ENCODE measurements at regions not wholly inside any gene's neighbourhood (a gene's known extent, or its start where the extent isn't known, plus 50 kb on each side); places are given as distances from the start of the nearest gene placed in this dataset.

DNA sequence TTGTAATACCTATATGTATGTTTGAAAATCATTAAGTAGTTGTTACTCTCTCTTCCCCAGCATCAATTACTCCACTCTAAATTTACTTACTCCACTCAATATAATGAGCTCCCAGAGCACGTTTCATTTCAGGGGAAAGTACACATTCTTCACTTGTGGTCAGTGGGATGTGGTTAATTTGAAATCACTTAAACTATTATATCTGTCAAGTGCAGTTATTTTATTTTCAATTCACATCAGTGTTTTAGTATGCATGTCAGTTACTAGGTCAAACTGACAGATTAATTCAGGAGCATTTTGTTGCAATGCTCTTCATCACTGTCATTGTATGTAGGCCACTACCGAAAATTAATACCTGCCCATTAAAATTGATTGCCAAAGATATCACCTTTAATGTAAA lies 376.1 kb downstream of the ZIC4 start:
- no peak for DNase-seq (ENCODE audit: low read depth in 2 of 2)

DNA sequence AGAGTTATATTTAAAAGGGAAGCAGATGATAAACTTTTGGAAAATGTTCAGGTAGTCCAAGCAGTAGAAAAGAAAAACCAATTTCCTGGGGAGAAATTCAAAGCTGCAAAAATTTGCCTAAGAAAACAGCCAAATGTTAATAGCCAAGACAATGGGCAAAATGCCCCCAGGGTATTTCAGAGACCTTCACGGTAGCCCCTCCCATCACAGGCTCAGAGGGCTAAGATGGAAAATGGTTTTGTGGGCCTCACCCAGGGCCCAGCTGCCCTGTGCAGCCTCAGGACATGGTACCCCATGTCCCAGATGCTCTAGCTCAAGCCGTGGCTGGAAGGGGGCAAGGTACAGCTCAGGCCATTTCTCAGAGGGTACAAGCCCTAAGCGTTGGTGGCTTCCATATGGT lies 391.0 kb downstream of the ZIC4 start:
- DNase-seq (ENCODE audit: low read depth in 2 of 2), result no peak

DNA sequence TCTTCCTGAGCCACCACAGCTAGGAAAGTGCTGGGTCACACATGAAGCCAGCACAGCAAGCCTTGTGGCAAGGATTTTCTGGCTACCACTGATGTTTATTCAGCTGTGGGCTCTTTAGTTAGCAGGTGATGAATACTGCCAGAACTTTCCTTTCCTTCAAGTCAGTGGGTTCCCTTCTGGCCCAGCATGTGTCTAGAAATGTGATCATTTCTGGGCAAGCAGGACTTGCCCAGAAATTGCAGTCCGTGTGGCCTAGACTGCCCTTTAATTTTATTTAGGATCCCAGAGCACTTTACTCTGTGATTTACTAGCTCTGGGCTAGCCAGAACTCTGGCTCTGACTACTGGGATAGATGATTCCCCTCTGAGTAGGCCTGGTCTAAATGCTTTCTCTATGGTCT lies 397.5 kb downstream of the ZIC4 start:
- DNase-seq (ENCODE audit: low read depth in 2 of 2), result no peak

DNA sequence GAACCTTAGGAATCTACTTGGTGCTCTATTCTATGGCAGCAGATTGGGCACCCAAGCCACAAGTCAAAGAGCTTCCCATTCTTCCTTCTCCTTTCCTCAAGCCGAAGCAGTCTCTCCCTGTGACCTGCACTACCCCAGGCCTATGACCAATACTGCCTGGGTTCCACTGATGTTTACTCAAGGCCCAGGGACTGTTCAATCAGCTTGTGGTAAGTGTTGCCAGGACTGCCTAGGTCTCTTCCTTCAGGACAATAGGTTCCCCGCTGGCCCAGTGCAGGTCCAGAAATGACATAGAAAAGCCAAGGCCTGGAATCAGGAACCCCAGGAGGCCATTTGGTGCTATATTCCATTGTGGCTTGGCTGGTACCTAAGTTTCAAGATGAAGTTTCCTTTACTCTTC lies 397.9 kb downstream of the ZIC4 start:
- no peak for DNase-seq (ENCODE audit: low read depth in 2 of 2)

DNA sequence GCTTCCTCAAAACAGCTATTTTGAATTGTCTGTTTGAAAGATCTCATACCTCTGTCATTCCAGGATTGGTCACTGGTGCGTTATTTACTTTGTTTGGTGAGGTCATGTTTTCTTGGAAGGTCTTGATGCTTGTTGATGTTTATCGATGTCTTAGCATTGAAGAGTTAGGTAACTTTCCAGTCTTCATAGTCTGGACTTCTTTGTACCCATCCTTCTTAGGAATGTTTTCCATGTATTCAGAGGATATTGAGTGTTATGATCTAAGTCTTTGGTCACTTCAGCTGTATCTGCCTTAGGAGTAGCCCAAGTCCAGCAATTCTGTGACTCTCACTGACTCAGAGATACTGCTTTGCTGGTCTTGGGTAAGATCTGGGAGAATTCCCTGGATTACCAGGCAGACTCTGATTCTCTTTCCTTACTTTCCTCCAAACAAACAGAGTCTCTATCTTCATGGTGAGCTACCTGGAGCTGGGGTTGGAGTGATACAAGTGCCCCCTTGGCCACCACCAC lies 398.6 kb downstream of the ZIC4 start:
- DNase-seq (ENCODE audit: low read depth in 2 of 2), result no peak

DNA sequence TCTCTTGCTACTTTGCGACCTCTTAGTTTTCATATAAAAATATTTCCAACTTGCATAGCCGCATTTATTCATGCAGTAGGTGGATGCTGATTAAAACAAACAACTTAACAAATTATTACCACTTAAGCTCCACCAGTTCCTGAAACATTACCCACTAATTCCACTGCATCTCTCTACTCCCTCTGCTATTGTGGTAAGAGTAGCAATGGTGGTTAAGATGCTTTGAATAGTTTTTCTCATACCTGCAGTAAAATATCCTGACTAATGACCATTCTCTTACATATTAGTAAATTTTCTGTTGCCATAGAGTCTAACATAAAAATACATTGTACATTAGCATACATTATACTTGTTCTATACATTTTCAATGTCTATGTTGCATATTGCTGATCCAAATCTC lies 397.6 kb upstream of the PLSCR5 start:
- no peak for DNase-seq (ENCODE audit: low read depth in 2 of 2)

DNA sequence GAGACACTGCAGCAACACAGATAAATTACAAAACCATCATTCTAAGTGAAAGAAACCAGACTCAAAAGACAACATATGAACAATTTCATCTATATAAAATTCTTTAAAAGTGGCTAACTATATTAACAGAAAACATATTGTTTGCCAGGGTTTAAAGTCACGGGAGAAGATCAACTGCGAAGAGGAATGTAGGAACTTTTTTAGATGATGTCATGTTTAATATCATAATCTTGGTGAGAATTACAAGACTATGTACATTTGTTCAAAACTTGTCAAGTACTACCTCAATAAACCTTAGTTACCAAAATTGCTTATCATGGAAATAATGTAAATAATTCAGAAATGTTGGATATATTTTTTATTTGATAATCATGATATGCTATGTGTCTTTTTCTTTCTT lies 395.1 kb upstream of the PLSCR5 start:
- DNase-seq (ENCODE audit: low read depth in 2 of 2), result no peak

DNA sequence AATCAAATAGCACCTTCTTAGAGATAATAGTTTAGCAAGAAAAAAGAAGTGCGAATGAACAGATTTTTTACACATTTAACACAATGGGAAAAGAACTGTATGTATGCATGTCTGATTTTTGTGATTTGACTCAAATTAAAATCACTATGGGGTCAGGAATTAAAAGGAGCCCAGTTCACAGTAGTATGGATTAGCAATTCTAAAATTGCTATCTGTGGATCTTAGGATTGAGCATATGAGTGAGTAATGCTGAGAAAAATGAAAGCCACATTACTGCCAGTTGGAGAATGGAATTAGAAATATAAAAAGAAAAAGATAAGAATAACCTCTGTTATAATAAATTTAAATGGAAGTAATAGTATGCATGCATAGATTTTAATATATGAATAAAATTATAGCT lies 386.8 kb upstream of the PLSCR5 start:
- no peak for DNase-seq (ENCODE audit: low read depth in 2 of 2)

DNA sequence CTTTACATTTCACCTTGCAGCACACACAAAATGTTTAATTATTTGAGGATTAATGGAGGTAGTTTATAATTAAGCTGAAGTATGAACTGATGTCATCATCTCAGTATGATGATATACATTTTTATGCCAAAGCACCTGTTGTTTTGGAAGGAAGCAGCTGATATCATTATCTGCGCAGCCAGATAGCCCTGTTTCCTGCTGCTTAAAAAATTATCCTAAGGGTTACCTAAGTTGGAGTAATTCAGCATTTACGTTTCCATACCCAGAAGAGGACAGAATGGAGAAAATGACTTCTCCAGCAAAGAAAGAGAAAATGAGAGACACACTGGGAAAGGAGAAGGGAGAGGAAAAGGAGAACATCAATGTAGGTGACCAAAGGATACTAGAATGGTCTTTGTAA lies 370.3 kb upstream of the PLSCR5 start:
- no peak for DNase-seq (ENCODE audit: low read depth in 2 of 2)

DNA sequence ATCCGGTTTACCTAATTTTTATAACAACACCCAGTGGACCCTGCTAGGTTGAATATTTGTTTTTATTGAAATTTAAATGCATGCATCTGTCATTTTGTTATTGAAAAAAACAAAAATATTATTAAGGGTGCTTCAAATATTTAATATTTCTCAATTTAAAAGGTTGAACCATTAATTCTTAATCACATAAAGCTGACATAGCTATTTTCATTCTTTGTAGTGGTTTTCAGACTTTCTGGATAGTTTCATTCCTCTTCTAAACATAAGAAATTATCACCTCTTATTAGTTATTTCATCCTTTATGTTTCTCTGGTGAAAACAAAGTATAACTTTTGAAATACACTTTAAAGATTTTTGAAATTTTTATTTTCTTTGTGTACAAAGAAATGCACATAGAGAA lies 369.9 kb upstream of the PLSCR5 start:
- no peak for DNase-seq (ENCODE audit: low read depth in 2 of 2)

DNA sequence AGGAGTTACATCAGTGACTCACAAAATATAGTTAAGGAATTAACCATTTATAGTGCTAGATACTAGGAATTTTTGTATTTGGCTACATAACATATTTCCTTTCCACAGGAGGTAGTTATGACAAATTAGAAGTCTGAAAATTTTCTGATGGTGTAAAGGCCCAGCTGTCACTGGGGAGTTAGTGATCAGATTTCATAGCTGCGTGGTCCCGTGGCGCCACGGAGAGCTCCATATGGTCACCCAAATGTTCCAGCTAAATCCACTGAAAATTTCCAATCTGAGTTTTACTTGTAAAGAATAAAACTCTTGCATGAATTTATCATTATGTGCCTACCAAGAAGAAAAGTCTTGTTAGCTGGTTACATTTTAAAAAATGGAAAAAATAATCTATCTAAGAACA lies 368.9 kb upstream of the PLSCR5 start:
- no peak for DNase-seq (ENCODE audit: low read depth in 2 of 2)

DNA sequence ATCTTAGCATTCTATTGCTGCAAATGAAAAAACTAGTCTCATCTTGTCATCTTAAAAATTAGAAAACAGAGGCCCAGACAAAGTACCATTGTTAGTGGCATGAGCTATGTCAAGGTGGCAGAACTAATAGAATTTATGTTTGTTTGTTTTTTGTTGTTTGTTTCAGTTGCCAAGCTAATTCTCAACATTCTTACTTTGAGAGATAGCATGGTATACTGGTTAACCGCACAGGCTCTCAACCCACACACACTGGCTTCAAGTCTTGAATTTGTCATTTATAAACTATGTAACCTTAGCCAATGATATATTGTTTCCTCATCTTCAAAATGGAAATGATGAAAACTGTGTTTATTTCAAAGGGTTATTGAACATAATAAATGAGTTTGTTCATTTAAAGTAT lies 367.6 kb upstream of the PLSCR5 start:
- DNase-seq (ENCODE audit: low read depth in 2 of 2), result no peak

DNA sequence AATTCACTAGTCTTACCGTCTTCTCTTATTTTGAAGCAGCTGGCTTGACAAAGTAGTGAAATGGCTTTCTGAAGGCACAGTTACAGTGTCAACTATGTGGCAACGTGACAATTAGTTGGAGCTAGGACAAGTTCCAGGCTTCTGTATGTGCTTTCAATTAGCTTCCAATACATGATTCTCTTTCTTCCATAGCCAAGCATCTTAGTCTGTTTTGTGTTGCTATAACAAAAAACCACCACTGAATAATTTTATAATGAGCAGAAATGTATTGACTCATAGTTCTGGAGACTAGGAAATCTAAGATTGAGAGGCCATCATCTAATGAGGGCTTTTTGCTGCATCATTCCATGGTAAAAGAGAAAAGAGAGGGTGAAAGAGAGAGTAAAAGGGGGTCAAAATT lies 365.1 kb upstream of the PLSCR5 start:
- DNase-seq (ENCODE audit: low read depth in 2 of 2), result no peak

DNA sequence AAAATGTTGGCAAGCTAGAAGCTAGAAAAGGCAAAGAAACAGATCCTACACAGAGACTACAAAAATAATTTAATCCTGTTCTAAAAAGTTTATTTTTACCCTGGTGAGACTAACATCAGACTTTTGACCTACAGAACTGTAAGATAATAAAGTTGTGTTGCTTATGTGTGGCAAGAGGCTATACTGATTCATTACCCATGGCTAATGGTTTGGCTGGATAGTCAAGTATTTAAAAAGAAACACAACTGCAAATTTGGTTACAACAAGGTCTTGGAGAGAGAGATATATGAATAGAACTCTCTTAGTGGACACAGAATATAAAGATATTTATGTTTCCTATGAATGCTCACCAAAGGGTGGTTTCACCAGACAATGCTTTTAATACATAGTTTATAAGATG lies 364.2 kb upstream of the PLSCR5 start:
- DNase-seq (ENCODE audit: low read depth in 2 of 2), result no peak

DNA sequence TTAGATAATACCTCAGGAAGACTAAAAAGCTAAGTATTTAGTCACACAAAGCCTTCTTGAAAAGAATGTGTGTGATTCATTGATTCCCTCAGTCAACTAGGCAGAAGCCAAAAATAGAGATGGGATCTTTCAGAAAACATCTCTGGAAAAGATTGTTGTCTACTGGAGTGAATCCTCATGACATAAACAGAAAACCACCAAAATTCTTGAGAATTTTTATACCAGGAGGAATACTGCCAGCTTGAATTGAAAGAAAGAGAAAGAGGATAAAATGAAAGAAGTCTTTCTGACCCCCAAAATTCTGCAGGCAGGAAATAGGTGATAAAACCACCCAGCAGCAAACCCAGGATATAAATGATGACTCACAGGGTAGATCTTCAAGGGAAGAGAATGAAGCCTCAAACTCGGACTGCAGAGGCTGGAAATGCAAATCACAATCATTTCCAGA lies 363.1 kb upstream of the PLSCR5 start:
- no peak for DNase-seq (ENCODE audit: low read depth in 2 of 2)

DNA sequence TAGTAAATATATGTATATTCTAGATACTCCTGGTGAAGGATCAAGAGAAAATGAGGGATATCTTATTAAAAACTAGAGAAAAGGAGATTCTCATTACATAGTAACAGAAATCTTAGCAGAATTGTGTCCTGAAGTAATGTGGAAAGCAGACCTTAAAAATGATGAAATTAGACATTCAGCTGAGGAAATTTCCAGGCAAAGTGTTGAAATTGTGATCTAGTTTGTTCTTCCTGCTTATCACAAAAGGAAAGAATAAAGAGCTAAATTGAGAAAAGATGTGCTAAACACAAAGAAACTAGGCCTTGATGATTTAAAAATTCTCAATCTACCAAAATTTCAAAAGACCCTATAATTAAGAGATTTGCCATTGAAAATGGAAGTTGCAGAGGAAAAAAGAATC lies 362.6 kb upstream of the PLSCR5 start:
- DNase-seq (ENCODE audit: low read depth in 2 of 2), result no peak

DNA sequence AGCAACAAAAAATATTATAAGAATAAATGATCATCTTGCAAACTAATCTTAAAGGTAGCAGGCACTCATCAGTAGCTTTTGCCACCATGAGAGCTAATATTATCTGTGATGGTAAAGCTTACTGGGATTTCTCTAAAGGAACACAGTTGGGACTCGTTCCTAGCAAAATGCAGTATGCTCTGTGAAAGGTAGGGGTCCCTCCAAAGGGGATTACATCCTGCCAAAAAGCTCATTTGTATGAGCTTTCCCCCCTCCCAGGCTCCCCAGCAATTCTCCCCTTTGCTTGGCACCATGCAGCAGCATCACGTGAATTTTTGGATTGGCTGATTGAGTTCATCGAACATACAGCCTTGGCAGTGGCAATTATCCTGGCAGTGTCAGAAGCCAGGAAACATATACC lies 361.0 kb upstream of the PLSCR5 start:
- no peak for DNase-seq (ENCODE audit: low read depth in 2 of 2)

DNA sequence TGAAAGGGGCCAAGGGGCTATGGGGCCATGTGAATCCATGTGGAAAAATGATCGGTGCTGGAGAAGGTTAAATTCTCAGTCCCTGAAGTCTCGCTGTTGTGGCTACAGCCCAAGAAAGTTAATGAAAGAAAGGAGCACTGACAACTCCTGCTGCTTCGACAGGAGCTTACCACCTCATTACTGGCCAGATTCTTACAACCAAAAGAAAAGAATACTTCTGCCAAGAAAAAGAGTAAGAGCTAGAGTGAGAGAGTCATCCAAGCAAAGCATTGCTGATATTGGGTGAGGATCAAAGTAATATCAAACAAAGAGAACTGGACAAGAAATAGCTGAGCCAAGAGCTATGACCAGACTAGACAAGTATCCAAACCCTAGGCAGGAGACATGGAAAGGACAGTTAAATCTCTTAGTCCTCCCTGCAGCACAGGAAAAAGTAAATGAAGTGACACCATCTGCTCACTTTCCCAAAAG lies 348.4 kb upstream of the PLSCR5 start:
- DNase-seq (ENCODE audit: low read depth in 2 of 2), result no peak

DNA sequence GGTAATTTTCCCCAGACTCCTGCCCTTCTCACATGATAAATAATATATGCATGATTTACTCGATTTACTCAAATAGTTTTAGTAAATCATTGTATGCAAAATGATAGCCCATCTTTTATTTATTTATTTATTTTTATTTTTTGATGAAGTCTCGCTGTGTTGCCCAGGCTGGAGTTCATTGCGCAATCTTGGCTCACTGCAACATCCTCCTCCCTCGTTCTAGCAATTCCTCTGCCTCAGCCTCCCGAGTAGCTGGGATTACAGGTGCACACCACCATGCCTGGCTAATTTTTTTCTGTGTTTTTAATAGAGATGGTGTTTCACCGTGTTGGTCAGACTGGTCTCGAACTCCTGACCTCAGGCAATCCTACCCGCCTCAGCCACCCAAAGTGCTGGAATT lies 343.8 kb upstream of the PLSCR5 start:
- no peak for DNase-seq (ENCODE audit: low read depth in 2 of 2)

DNA sequence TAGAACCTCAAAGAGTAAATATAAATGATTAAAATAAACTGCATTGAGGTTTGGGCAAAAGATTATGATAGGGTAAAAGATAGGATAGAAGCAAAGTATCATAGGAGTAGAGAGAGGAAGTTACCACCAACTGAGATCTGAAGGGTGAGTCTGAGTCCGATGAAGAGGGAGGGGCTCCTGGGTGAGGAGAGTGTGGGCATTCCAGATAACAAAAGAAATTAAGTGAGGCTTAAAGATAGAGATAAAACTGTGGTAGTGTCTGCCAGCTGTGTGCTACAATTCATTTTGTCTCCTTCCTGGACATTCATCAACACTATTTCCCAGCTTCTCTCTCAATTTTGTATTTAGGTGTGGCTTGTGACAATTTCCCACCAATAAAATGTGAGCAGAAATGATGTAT lies 343.0 kb upstream of the PLSCR5 start:
- no peak for DNase-seq (ENCODE audit: low read depth in 2 of 2)

DNA sequence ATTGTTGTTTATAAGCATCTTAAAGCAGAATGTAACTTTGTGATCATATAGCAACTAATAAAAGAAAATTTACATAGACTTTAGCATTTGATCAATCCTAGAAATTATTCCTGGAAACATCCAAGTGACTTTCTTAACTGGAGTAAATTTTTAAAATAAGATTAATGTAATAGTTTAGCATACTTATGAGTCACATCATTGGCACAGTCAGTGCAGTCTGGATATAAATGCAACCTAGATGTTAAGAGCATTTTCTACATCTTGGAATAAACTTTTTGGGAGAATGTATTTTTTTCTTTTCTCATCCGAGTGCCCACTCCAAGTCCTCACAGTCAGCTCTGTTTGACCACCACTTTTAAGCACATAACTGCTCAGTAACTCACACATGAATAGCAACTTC lies 324.6 kb upstream of the PLSCR5 start:
- DNase-seq (ENCODE audit: low read depth in 2 of 2), result no peak

DNA sequence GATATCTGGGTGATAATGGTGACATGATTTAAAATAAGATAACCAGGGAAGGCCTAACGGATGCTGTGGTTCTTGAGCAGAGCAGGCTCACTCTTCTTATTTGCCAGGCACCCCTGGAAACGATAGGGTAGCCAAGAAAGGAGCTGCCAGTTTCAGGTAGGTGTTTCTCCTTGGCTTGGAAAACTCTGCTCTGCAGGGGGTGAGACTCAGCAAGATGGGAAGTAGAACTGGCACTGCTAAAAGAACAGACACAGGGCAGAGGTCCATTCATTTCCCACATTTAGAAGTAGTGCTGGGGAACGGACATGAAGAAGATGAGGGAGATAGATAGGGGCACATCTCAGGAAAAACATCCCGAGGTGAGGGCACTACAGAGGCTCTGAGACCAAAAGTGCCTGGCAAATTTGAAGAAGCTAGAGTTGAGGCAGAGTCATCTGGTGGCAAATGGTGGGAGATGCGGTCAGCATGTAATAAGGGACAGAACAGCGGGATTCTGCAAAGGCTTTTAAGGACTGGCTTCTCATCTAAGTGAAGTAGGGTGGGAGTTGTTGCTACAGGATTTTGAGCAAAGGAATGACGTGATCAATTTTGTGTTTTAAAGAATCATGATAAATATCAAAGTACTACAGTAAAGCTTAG lies 323.4 kb upstream of the PLSCR5 start:
- no peak for DNase-seq (ENCODE audit: low read depth in 2 of 2)

DNA sequence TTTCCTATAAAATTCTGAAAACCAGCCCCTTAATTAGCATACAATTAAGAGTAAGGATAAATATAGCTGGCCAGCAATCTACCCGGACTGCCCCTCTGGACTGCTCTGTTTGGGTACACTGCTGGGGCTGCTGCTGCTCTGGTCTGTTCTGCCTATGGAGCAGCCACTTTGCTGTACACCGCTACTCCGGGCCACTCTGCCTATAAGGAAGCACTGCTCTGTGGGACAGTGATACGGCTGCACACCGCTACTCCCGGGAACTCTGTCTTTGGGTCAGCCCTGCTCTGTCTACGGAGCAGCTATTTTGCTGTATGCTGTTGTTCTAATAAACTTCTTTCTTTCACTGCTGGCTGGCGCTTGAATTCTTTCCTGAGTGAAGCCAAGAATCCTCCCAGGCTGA lies 316.5 kb upstream of the PLSCR5 start:
- no peak for DNase-seq (ENCODE audit: low read depth in 2 of 2)

DNA sequence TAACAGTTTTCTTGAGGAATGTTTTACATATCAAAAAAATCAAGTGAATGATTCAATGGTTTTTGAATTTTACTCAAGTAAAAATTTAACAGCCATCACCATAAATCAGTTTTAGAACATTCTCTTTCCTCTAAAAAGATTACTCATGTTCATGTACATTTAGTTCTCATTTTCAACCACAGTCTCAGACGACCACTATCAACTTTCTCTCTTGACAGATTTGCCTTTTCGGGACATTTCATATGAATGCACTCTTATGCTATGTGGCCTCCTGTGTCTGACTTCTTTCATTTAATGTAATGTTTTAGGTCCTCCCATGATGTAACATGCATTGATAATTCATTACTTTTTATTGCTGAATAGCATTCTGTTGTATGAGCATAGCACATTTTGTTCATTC lies 309.3 kb upstream of the PLSCR5 start:
- DNase-seq (ENCODE audit: low read depth in 2 of 2), result no peak

Measured in stimulated activated CD4-positive, alpha-beta T cell treated with anti-CD3 and anti-CD28 coated beads, Interleukin-4, amount 100 ng/mL, for 48 hours (primary cell).